Endodermal cell (in vitro differentiated cells): ENCODE measurements at regions not wholly inside any gene's neighbourhood (a gene's known extent, or its start where the extent isn't known, plus 50 kb on each side); places are given as distances from the start of the nearest gene placed in this dataset.
"Not testable (repeated sequence)": the region's sequence is repeated elsewhere in the genome, so short reads cannot be mapped to it uniquely, and the experiment has no call there.

Experiments
- DNase-seq: peaks from one replicate; pipeline ENCODE4 v3.0.0-alpha.2; 2017
- H3K27ac ChIP-seq: 2 replicates; pipeline ENCODE4 v1.5.1; 2013; ENCODE audit warnings: mild to moderate bottlenecking, low read depth, low read length, moderate library complexity
- H3K27me3 ChIP-seq: 2 replicates; pipeline ENCODE4 v1.6.1; 2013; ENCODE audit warnings: mild to moderate bottlenecking, low read length, moderate library complexity; ENCODE audit not compliant: insufficient read depth, control insufficient read depth, poor library complexity, severe bottlenecking
- H3K36me3 ChIP-seq: 2 replicates; pipeline ENCODE4 v1.7.0; 2013; ENCODE audit warnings: mild to moderate bottlenecking, low read length, moderate library complexity; ENCODE audit not compliant: control insufficient read depth, insufficient read depth
- H3K4me1 ChIP-seq: one replicate; pipeline ENCODE4 v1.7.0; 2013; ENCODE audit warnings: low read length; ENCODE audit not compliant: control insufficient read depth, insufficient read depth
- H3K4me3 ChIP-seq: 2 replicates; pipeline ENCODE4 v1.5.1; 2013; ENCODE audit warnings: mild to moderate bottlenecking, low read length, moderate library complexity
- H3K9ac ChIP-seq: 2 replicates; pipeline ENCODE4 v1.6.1; 2013; ENCODE audit warnings: mild to moderate bottlenecking, low read length, moderate library complexity; ENCODE audit not compliant: poor library complexity, severe bottlenecking; ENCODE audit errors: extremely low read depth
- H3K9me3 ChIP-seq: 2 replicates; pipeline ENCODE4 v1.6.1; 2013; ENCODE audit warnings: mild to moderate bottlenecking, low read length, moderate library complexity; ENCODE audit not compliant: control insufficient read depth
- H3K27ac Mint-ChIP-seq: 2 replicates; pipeline ENCODE4 v1.8.0; 2020; ENCODE audit warnings: mixed read lengths
- H3K27me3 Mint-ChIP-seq: 2 replicates; pipeline ENCODE4 v1.8.0; 2021; ENCODE audit warnings: mild to moderate bottlenecking, mixed read lengths; ENCODE audit not compliant: insufficient read depth
- H3K36me3 Mint-ChIP-seq: 2 replicates; pipeline ENCODE4 v1.8.0; 2020; ENCODE audit warnings: low read depth, mixed read lengths
- H3K4me1 Mint-ChIP-seq: 2 replicates; pipeline ENCODE4 v1.8.0; 2020; ENCODE audit warnings: mixed read lengths
- H3K4me3 Mint-ChIP-seq: 2 replicates; pipeline ENCODE4 v1.8.0; 2020; ENCODE audit warnings: mild to moderate bottlenecking, moderate library complexity, mixed read lengths
- H3K9me3 Mint-ChIP-seq: 2 replicates; pipeline ENCODE4 v1.8.0; 2020; ENCODE audit warnings: mild to moderate bottlenecking, mixed read lengths
- CTCF ChIP-seq: fragments of 200-600 bp; sonication (generic); conservative IDR thresholded peaks from 2 replicates; pipeline ENCODE4 v1.5.0; 2021; ENCODE audit warnings: antibody characterized with exemption, mild to moderate bottlenecking
- WGBS, 2 experiments: methylation state at CpG; one replicate each; pipeline versions ENCODE4 v1.1.5 to v1.1.7; 2013; ENCODE audit warnings: missing lambda C conversion rate in 2 of 2, mixed read lengths in 1 of 2; ENCODE audit not compliant: insufficient coverage in 1 of 2, insufficient read length in 1 of 2; 5-methylcytosine and 5-hydroxymethylcytosine counted together

- Mint-ChIP-seq H3K4me1 (peaks cover 3% of the 10 kb centered on the region), H3K36me3 (no peaks in the 10 kb centered on the region), H3K9me3 (peaks cover 23% of the 10 kb centered on the region), H3K4me3 (no peak overlapping the region), H3K27ac (no peak overlapping the region), H3K27me3 (peaks cover 13% of the 10 kb centered on the region)
- no peaks in the 10 kb centered on the region for H3K36me3 ChIP-seq
- no peak overlapping the region for H3K9ac ChIP-seq
- peak; percentile 17 for DNase-seq
- H3K27me3 ChIP-seq = no peaks in the 10 kb centered on the region
- H3K27ac ChIP-seq = no peak overlapping the region
- peaks cover 7% of the 10 kb centered on the region for H3K9me3 ChIP-seq
- 93 to 94% methylated on average over 8 to 15 of the region's 15 CpGs for WGBS, 2 experiments
- H3K4me1 ChIP-seq = no peaks in the 10 kb centered on the region
- no peak for TF ChIP-seq CTCF
- H3K4me3 ChIP-seq = no peak overlapping the region
Observed at GRCh38 chr2:240191001-240191400, 50.5 kb upstream of the OTOS start.

- no peak for DNase-seq
- peaks cover 4% of the 10 kb centered on the region for H3K9me3 ChIP-seq
- no peak overlapping the region for H3K4me3 ChIP-seq
- H3K36me3 Mint-ChIP-seq = no peaks in the 10 kb centered on the region
- peaks cover 3% of the 10 kb centered on the region for H3K4me1 Mint-ChIP-seq
- H3K27me3 Mint-ChIP-seq = peaks cover 10% of the 10 kb centered on the region
- WGBS, 2 experiments = 93 to 100% methylated on average over 3 to 5 of the region's 5 CpGs
- peaks cover 15% of the 10 kb centered on the region for H3K9me3 Mint-ChIP-seq
- no peak overlapping the region for H3K9ac ChIP-seq
- H3K27ac ChIP-seq = no peak overlapping the region
- H3K27me3 ChIP-seq = no peaks in the 10 kb centered on the region
- H3K36me3 ChIP-seq = no peaks in the 10 kb centered on the region
- H3K27ac Mint-ChIP-seq = no peak overlapping the region
- H3K4me3 Mint-ChIP-seq = no peak overlapping the region
- no peaks in the 10 kb centered on the region for H3K4me1 ChIP-seq
- no peak for TF ChIP-seq CTCF
Observed at GRCh38 chr2:240192661-240193060, 52.2 kb upstream of the OTOS start.

GRCh38 chr2:240194341-240194762, 53.9 kb upstream of the OTOS start:
- DNase-seq = peak; percentile 66
- H3K36me3 ChIP-seq, H3K27me3 Mint-ChIP-seq, H3K27me3 ChIP-seq, H3K36me3 Mint-ChIP-seq, H3K9me3 Mint-ChIP-seq, H3K27ac Mint-ChIP-seq, H3K27ac ChIP-seq, H3K4me1 ChIP-seq, H3K9ac ChIP-seq, H3K4me3 ChIP-seq, H3K4me1 Mint-ChIP-seq, H3K4me3 Mint-ChIP-seq, H3K9me3 ChIP-seq: not testable (repeated sequence)
- 60 to 66% methylated on average over 6 to 10 of the region's 10 CpGs for WGBS, 2 experiments
- peak; percentile 37 for TF ChIP-seq CTCF
